H9 (cell line): ENCODE measurements at regions not wholly inside any gene's neighbourhood (a gene's known extent, or its start where the extent isn't known, plus 50 kb on each side); places are given as distances from the start of the nearest gene placed in this dataset.

ENCODE experiments used
- DNase-seq: peaks from one replicate; pipeline ENCODE4 v3.0.0-alpha.2; 2017
- H2AFZ ChIP-seq: one replicate; pipeline ENCODE4 v1.6.1; 2013; ENCODE audit warnings: mild to moderate bottlenecking, low read length, control low read depth, moderate library complexity
- H2AK5ac ChIP-seq: 2 replicates; pipeline ENCODE4 v1.6.1; 2013; ENCODE audit warnings: low read length, control low read depth, mixed read lengths; ENCODE audit not compliant: insufficient read length
- H2BK120ac ChIP-seq: one replicate; pipeline ENCODE4 v1.6.1; 2013; ENCODE audit warnings: low read depth, mild to moderate bottlenecking, low read length, control low read depth, inconsistent platforms; ENCODE audit not compliant: poor library complexity, severe bottlenecking
- H2BK12ac ChIP-seq: 2 replicates; pipeline ENCODE4 v1.6.1; 2013; ENCODE audit warnings: low read length, control low read depth, mixed read lengths, low read depth; ENCODE audit not compliant: insufficient read length
- H2BK15ac ChIP-seq: 2 replicates; pipeline ENCODE4 v1.6.1; 2013; ENCODE audit warnings: low read depth, low read length, control low read depth
- H2BK20ac ChIP-seq: one replicate; pipeline ENCODE4 v1.6.1; 2013; ENCODE audit warnings: low read depth, mild to moderate bottlenecking, low read length, control low read depth, inconsistent platforms; ENCODE audit not compliant: poor library complexity, severe bottlenecking
- H2BK5ac ChIP-seq: 2 replicates; pipeline ENCODE4 v1.6.1; 2013; ENCODE audit warnings: low read length, control low read depth, mixed read lengths; ENCODE audit not compliant: insufficient read length
- H3K14ac ChIP-seq: 2 replicates; pipeline ENCODE4 v1.6.1; 2013; ENCODE audit warnings: low read length, control low read depth; ENCODE audit not compliant: insufficient read depth
- H3K18ac ChIP-seq: 2 replicates; pipeline ENCODE4 v1.6.1; 2013; ENCODE audit warnings: low read depth, mild to moderate bottlenecking, mixed read lengths, low read length, control low read depth; ENCODE audit not compliant: insufficient read length
- H3K23ac ChIP-seq: 2 replicates; pipeline ENCODE4 v1.6.1; 2013; ENCODE audit warnings: low read length, control low read depth, mixed read lengths, low read depth; ENCODE audit not compliant: insufficient read length
- H3K23me2 ChIP-seq: 2 replicates; pipeline ENCODE4 v1.6.1; 2013; ENCODE audit warnings: low read depth, mild to moderate bottlenecking, mixed read lengths, low read length, control low read depth; ENCODE audit not compliant: insufficient read length, poor library complexity, severe bottlenecking
- H3K27ac ChIP-seq: 2 replicates; pipeline ENCODE4 v1.5.1; 2013; ENCODE audit warnings: low read length, control low read depth, mixed read lengths, low read depth; ENCODE audit not compliant: insufficient read length
- H3K27me3 ChIP-seq: 2 replicates; pipeline ENCODE4 v1.6.1; 2013; ENCODE audit warnings: low read length, control low read depth, inconsistent platforms; ENCODE audit not compliant: insufficient read depth
- H3K4ac ChIP-seq: 2 replicates; pipeline ENCODE4 v1.6.1; 2013; ENCODE audit warnings: low read depth, mild to moderate bottlenecking, control low read depth, inconsistent platforms, low read length, moderate library complexity
- H3K4me1 ChIP-seq: 2 replicates; pipeline ENCODE4 v1.6.1; 2013; ENCODE audit warnings: low read length, control low read depth, inconsistent platforms; ENCODE audit not compliant: insufficient read depth
- H3K4me2 ChIP-seq: 2 replicates; pipeline ENCODE4 v1.6.1; 2013; ENCODE audit warnings: low read length, control low read depth, mixed read lengths; ENCODE audit not compliant: insufficient read length, insufficient read depth
- H3K56ac ChIP-seq: 2 replicates; pipeline ENCODE4 v1.6.1; 2013; ENCODE audit warnings: low read depth, mild to moderate bottlenecking, mixed read lengths, low read length, control low read depth; ENCODE audit not compliant: insufficient read length
- H3K79me1 ChIP-seq: 2 replicates; pipeline ENCODE4 v1.6.1; 2013; ENCODE audit warnings: low read depth, mild to moderate bottlenecking, moderate library complexity, low read length, control low read depth, inconsistent platforms; ENCODE audit not compliant: insufficient read depth, poor library complexity, severe bottlenecking
- H3K79me2 ChIP-seq: 2 replicates; pipeline ENCODE4 v1.6.1; 2013; ENCODE audit warnings: low read length, control low read depth, inconsistent platforms; ENCODE audit not compliant: insufficient read depth
- H3K9ac ChIP-seq: 2 replicates; pipeline ENCODE4 v1.6.1; 2013; ENCODE audit warnings: low read length, control low read depth, mixed read lengths; ENCODE audit not compliant: insufficient read length; ENCODE audit errors: extremely low read depth
- H3K9me3 ChIP-seq: one replicate; pipeline ENCODE4 v1.6.1; 2013; ENCODE audit warnings: low read depth, low read length, inconsistent platforms; ENCODE audit not compliant: control insufficient read depth
- H3T11ph ChIP-seq: one replicate; pipeline ENCODE4 v1.6.1; 2013; ENCODE audit warnings: mild to moderate bottlenecking, low read length, control low read depth, inconsistent platforms
- H4K20me1 ChIP-seq: one replicate; pipeline ENCODE4 v1.6.1; 2013; ENCODE audit not compliant: control insufficient read depth, insufficient read length, insufficient read depth
- H4K5ac ChIP-seq: 2 replicates; pipeline ENCODE4 v1.6.1; 2013; ENCODE audit warnings: low read depth, mild to moderate bottlenecking, mixed read lengths, low read length, control low read depth; ENCODE audit not compliant: insufficient read length
- H4K8ac ChIP-seq: replicated peaks from 2 replicates; pipeline ENCODE4 v1.6.1; 2013; ENCODE audit warnings: low read length, control low read depth, mixed read lengths, low read depth; ENCODE audit not compliant: insufficient read length
- H4K91ac ChIP-seq: 2 replicates; pipeline ENCODE4 v1.6.1; 2013; ENCODE audit warnings: low read depth, mild to moderate bottlenecking, moderate library complexity, mixed read lengths, low read length, control low read depth; ENCODE audit not compliant: insufficient read length
- H3K27ac Mint-ChIP-seq, 3 experiments: 2 replicates in 2 of 3; 3 replicates in 1 of 3; pipeline ENCODE4 v1.8.0; 2020 to 2021; ENCODE audit warnings: mixed read lengths in 3 of 3, mild to moderate bottlenecking in 1 of 3, moderate library complexity in 1 of 3
- H3K27me3 Mint-ChIP-seq: 2 replicates; pipeline ENCODE4 v1.8.0; 2021; ENCODE audit warnings: low read depth, mild to moderate bottlenecking, moderate library complexity, mixed read lengths
- H3K36me3 Mint-ChIP-seq, 3 experiments: 2 replicates in 2 of 3; 3 replicates in 1 of 3; pipeline ENCODE4 v1.8.0; 2020 to 2021; ENCODE audit warnings: low read depth in 3 of 3, mixed read lengths in 3 of 3; ENCODE audit not compliant: insufficient read depth in 1 of 3
- H3K4me1 Mint-ChIP-seq, 2 experiments: 2 replicates each; pipeline ENCODE4 v1.8.0; 2020; ENCODE audit warnings: mixed read lengths in 2 of 2
- H3K4me3 Mint-ChIP-seq, 2 experiments: 2 replicates in 1 of 2; 3 replicates in 1 of 2; pipeline ENCODE4 v1.8.0; 2020 to 2021; ENCODE audit warnings: mild to moderate bottlenecking in 2 of 2, mixed read lengths in 2 of 2, moderate library complexity in 1 of 2
- H3K9me3 Mint-ChIP-seq, 2 experiments: 2 replicates in 1 of 2; 3 replicates in 1 of 2; pipeline ENCODE4 v1.8.0; 2020; ENCODE audit warnings: mild to moderate bottlenecking in 2 of 2, mixed read lengths in 2 of 2, moderate library complexity in 1 of 2
- WGBS: extraction: QIAGEN DNeasy Blood & Tissue Kit; methylation state at CpG from one replicate; pipeline ENCODE4 v1.1.7; 2013; ENCODE audit warnings: missing lambda C conversion rate, low lambda C conversion rate, mixed read lengths; ENCODE audit not compliant: insufficient read length; ENCODE audit errors: extremely low coverage; 5-methylcytosine and 5-hydroxymethylcytosine counted together
- TF ChIP-seq, protein P1 (sequence below): fragments of 200-600 bp; sonication (generic); conservative IDR thresholded peaks from 3 replicates; pipeline ENCODE4 v1.8.0; 2021; ENCODE audit warnings: antibody characterized with exemption, mild to moderate bottlenecking

DNA sequence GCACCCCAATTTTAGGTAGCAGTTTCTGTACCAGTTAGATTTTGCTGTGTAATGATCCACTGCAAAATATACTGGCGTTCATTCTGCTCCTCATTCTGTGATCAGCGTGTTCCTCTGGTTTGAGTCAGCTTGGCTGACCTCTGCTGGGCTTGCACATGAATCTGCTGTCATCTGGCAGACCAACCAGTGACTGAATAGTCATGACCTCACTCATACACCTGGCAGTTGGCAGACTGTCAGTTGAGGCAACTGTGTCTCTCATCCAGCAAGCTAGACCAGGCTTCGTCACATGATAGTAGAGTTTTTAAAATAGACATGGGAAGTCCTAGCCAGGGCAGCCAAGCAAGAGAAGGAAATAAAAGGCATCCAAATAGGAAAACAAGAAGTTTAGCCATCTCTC, 316.3 kb upstream of the LARGE1 start:
- Histone ChIP-seq H3T11ph (no peak overlapping the region), H2BK20ac (no peak overlapping the region), H2AK5ac (no peak overlapping the region), H3K27me3 (no peaks in the 10 kb centered on the region), H3K4me1 (no peaks in the 10 kb centered on the region), H2BK120ac (no peak overlapping the region), H4K91ac (no peak overlapping the region), H3K23me2 (no peaks in the 10 kb centered on the region), H3K4ac (no peak overlapping the region), H2BK15ac (no peak overlapping the region), H3K14ac (no peak overlapping the region; the same call in 1 of the 2 replicates), H3K27ac (no peak overlapping the region), H3K18ac (no peak overlapping the region), H2BK12ac (no peak overlapping the region), H3K56ac (no peak overlapping the region), H3K23ac (no peak overlapping the region), H3K4me2 (no peak overlapping the region), H3K9ac (no peak overlapping the region), H2BK5ac (no peak overlapping the region), H4K8ac (no peak overlapping the region), H4K20me1 (no peaks in the 10 kb centered on the region), H3K79me1 (no peaks in the 10 kb centered on the region), H3K9me3 (no peaks in the 10 kb centered on the region), H3K79me2 (no peaks in the 10 kb centered on the region), H2AFZ (no peak overlapping the region), H4K5ac (no peak overlapping the region)
- H3K27me3 Mint-ChIP-seq = peaks cover 30% of the 10 kb centered on the region
- no peak overlapping the region for H3K27ac Mint-ChIP-seq
- no CpG with 5 or more reads among the region's 3 CpGs for WGBS
- 0 out of 7 replicates have a peak, but pooled peaks cover 0 to 1% (median 0%) of the 10 kb centered on the region in 3 experiments for H3K36me3 Mint-ChIP-seq
- peaks cover 0 to 8% of the 10 kb centered on the region in 2 experiments; a peak in 3 of 5 replicates for H3K9me3 Mint-ChIP-seq
- TF ChIP-seq, protein P1, sequence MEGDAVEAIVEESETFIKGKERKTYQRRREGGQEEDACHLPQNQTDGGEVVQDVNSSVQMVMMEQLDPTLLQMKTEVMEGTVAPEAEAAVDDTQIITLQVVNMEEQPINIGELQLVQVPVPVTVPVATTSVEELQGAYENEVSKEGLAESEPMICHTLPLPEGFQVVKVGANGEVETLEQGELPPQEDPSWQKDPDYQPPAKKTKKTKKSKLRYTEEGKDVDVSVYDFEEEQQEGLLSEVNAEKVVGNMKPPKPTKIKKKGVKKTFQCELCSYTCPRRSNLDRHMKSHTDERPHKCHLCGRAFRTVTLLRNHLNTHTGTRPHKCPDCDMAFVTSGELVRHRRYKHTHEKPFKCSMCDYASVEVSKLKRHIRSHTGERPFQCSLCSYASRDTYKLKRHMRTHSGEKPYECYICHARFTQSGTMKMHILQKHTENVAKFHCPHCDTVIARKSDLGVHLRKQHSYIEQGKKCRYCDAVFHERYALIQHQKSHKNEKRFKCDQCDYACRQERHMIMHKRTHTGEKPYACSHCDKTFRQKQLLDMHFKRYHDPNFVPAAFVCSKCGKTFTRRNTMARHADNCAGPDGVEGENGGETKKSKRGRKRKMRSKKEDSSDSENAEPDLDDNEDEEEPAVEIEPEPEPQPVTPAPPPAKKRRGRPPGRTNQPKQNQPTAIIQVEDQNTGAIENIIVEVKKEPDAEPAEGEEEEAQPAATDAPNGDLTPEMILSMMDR = no peak
- H3K4me1 Mint-ChIP-seq = no peaks in the 10 kb centered on the region
- no peak overlapping the region for H3K4me3 Mint-ChIP-seq
- DNase-seq = no peak
